Upper lobe of right lung (tissue), 1 donor: ENCODE measurements at regions not wholly inside any gene's neighbourhood (a gene's known extent, or its start where the extent isn't known, plus 50 kb on each side); places are given as distances from the start of the nearest gene placed in this dataset.

Experiments used
- ATAC-seq: fragments of 200-7000 bp; cut with Tn5 transposase; one replicate; pipeline ENCODE4 v1.9.1; 2020; ENCODE audit warnings: mild to moderate bottlenecking, moderate library complexity
- DNase-seq: peaks from one replicate; pipeline ENCODE4 v3.0.0-alpha.2; 2020
- H3K27ac ChIP-seq: fragments of 200-600 bp; one replicate; pipeline ENCODE4 v1.8.0; 2022
- H3K27me3 ChIP-seq: fragments of 200-600 bp; one replicate; pipeline ENCODE4 v1.8.0; 2022; ENCODE audit warnings: mild to moderate bottlenecking
- H3K36me3 ChIP-seq: fragments of 200-600 bp; one replicate; pipeline ENCODE4 v1.8.0; 2022
- H3K4me1 ChIP-seq: fragments of 200-600 bp; one replicate; pipeline ENCODE4 v1.8.0; 2022
- H3K4me3 ChIP-seq: fragments of 200-600 bp; one replicate; pipeline ENCODE4 v1.8.0; 2022; ENCODE audit warnings: mild to moderate bottlenecking
- H3K9me3 ChIP-seq: fragments of 200-600 bp; one replicate; pipeline ENCODE4 v1.8.0; 2022
- intact Hi-C: fragments of 100-400 bp; cut with DNase I; formaldehyde crosslinking; loops from one replicate; pipeline ENCODE4 v1.11.0; 2022
- TF ChIP-seq, protein P1 (sequence below): fragments of 200-600 bp; IDR thresholded peaks from one replicate; pipeline ENCODE4 v1.8.0; 2022; ENCODE audit warnings: antibody characterized with exemption
- donor health status: DM: no; HTN: yes; CAD: no; lungs with severe emphysema.

DNA sequence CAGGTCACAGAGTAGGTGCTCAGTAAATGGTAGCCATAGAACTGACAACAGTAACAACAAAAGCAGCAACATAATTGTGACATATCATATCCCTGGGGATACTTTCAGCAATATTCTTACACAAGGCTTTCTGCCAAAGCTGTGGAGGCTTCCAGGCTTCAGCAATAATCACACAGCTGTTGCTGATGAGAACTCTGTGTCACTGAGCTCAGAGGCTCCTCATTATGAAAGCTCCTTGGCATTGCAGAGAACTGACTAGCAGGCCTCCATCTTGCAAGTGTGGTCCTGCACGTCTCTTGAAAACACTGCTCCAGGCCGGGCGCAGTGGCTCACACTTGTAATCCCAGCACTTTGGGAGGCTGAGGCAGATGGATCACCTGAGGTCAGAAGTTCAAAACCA is 97.3 kb upstream of the BTG1 start:
- no peaks in the 10 kb centered on the region for H3K9me3 ChIP-seq
- no peak for DNase-seq
- H3K27me3 ChIP-seq: no peaks in the 10 kb centered on the region
- peaks cover 12% of the 10 kb centered on the region for H3K4me1 ChIP-seq
- ATAC-seq: no peak
- TF ChIP-seq, protein P1, sequence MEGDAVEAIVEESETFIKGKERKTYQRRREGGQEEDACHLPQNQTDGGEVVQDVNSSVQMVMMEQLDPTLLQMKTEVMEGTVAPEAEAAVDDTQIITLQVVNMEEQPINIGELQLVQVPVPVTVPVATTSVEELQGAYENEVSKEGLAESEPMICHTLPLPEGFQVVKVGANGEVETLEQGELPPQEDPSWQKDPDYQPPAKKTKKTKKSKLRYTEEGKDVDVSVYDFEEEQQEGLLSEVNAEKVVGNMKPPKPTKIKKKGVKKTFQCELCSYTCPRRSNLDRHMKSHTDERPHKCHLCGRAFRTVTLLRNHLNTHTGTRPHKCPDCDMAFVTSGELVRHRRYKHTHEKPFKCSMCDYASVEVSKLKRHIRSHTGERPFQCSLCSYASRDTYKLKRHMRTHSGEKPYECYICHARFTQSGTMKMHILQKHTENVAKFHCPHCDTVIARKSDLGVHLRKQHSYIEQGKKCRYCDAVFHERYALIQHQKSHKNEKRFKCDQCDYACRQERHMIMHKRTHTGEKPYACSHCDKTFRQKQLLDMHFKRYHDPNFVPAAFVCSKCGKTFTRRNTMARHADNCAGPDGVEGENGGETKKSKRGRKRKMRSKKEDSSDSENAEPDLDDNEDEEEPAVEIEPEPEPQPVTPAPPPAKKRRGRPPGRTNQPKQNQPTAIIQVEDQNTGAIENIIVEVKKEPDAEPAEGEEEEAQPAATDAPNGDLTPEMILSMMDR: no peak
- intact Hi-C loops: no loop called here
- H3K36me3 ChIP-seq: no peaks in the 10 kb centered on the region
- no peak overlapping the region for H3K4me3 ChIP-seq
- no peak overlapping the region for H3K27ac ChIP-seq

DNA sequence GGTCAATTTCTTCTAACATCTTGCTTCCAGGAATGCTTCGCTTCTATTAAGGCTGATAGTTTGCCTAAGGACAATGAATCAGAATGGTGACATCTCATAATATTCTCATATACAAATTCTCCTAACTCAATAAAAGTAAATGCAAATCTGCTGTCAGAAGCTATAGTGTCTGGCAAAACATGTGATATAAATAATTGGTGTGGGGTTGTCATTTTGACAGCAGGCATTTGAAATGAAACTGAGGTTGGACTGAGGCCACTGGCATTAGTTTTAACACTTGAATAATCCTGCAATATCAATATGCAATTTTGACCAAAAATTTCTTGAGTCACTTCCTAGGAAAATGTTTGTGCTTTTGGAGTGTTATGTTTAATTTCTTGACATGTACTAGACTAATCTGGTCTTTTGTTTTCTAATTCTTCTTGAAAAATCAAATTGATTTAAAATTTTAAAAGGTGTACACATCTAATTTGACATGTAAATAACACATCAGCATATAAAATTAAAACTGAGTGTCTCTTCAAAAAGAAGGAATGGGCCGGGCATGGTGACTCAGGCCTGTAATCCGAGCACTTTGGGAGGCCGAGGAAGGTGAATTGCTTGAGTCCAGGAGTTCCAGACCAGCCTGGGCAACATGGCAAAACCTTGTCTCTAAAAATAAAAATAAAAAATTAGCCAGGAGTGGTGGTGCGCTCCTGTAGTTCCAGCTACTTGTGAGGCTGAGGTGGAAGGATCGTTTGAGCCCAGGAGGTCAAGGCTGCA is 92.3 kb upstream of the BTG1 start:
- TF ChIP-seq, protein P1: no peak
- intact Hi-C loops: no loop called here
- H3K27me3 ChIP-seq: no peaks in the 10 kb centered on the region
- no peak for DNase-seq
- no peak overlapping the region for H3K27ac ChIP-seq
- H3K36me3 ChIP-seq: no peaks in the 10 kb centered on the region
- H3K9me3 ChIP-seq: no peaks in the 10 kb centered on the region
- no peak for ATAC-seq
- peaks cover 6% of the 10 kb centered on the region for H3K4me1 ChIP-seq
- no peak overlapping the region for H3K4me3 ChIP-seq

DNA sequence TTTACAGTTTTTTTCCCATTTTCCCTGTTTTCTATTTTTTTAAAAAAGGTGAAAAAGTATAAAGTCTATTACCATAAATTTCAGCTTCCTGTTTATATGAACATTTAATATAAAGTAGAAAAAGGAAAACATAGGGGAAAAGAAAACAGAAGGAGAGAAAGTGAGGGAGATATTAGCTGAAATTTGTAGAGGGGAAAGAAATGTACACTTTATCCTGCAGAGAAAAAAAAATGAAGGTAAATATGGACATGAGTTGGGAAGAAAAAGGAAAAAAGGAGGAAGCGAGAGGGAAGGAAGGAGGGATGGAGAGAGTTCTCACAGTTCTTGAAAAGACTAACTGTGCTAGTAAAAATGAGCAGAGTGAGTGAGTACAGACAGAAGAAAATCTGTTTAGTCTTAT is 91.6 kb upstream of the BTG1 start:
- intact Hi-C loops: no loop called here
- TF ChIP-seq, protein P1: no peak
- DNase-seq: no peak

DNA sequence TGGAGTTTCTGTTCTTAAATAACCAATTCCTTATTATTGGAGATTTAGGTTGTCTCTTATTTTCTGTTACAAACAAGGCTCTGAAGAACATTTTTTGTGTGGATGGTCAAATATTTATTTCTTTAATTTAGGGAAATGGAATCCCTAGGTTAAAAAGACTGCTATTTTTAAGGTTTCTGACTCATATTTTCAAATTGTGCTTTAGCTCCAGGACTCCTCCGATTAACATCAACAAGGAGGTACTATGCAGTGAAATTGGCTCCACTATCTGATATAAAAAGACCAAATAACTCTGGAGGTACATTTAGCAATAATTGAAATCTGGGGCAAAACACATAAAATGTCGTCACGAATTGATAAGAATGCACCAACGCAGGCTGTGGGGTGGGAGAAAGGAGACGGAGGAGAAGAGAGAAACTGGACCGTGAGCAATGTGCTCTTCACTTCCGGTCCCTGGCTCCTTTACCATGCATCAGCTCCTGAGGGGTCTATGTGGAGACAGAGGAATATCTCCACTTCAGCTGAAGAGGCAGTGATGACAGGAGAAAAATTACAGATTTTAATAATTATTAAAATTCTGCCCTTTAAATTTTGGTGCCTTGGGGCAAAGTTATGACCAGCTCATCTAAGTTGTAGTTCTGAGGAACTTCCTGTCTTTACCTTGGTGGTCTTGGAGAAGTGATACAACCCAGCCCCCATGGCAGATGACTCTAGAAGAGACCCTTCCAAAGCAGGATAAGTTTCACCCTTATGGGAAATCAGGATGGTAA is 90.2 kb upstream of the BTG1 start:
- H3K4me1 ChIP-seq: peaks cover 6% of the 10 kb centered on the region
- no peaks in the 10 kb centered on the region for H3K27me3 ChIP-seq
- H3K9me3 ChIP-seq: no peaks in the 10 kb centered on the region
- intact Hi-C loops: no loop called here
- H3K36me3 ChIP-seq: no peaks in the 10 kb centered on the region
- ATAC-seq: no peak
- TF ChIP-seq, protein P1: no peak
- no peak overlapping the region for H3K27ac ChIP-seq
- no peak overlapping the region for H3K4me3 ChIP-seq
- no peak for DNase-seq

More for the DNA sequence above, 91.6 kb upstream of the BTG1 start:
- no peak overlapping the region for H3K27ac ChIP-seq
- H3K4me3 ChIP-seq: no peak overlapping the region
- H3K9me3 ChIP-seq: no peaks in the 10 kb centered on the region
- H3K36me3 ChIP-seq: no peaks in the 10 kb centered on the region
- H3K4me1 ChIP-seq: peaks cover 6% of the 10 kb centered on the region
- no peak for ATAC-seq
- no peaks in the 10 kb centered on the region for H3K27me3 ChIP-seq

DNA sequence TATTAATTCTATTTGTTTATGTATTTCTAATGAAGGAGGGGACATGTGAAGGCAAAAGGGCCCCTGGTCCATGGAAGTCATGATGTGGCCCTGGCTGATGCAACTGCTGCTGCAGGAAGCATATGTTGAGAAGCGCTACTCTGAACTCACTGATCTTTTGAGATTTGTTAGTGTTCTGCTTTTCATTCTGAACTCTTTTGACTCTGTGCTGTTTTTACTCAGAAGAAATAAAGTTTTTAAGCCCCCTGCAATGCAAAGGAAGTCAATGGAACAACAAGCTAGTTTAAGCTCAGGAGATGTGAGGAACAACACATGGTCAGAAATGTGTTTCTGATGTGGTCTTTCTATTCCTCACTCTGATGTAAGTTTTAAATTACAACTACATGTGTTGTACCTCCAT is 88.9 kb upstream of the BTG1 start:
- Histone ChIP-seq H3K36me3 (no peaks in the 10 kb centered on the region), H3K9me3 (no peaks in the 10 kb centered on the region), H3K4me1 (peaks cover 6% of the 10 kb centered on the region), H3K27me3 (no peaks in the 10 kb centered on the region), H3K27ac (no peak overlapping the region), H3K4me3 (no peak overlapping the region)
- DNase-seq (no peak), ATAC-seq (peak; percentile 46)
- intact Hi-C loops: no loop called here
- TF ChIP-seq, protein P1: no peak
